ENCODE measurements at regions not wholly inside any gene's neighbourhood (a gene's known extent, or its start where the extent isn't known, plus 50 kb on each side); places are given as distances from the start of the nearest gene placed in this dataset.

GRCh38 chr7:17477182-17477581, 178.7 kb downstream of the AHR start:
- no peak for DNase-seq

DNA sequence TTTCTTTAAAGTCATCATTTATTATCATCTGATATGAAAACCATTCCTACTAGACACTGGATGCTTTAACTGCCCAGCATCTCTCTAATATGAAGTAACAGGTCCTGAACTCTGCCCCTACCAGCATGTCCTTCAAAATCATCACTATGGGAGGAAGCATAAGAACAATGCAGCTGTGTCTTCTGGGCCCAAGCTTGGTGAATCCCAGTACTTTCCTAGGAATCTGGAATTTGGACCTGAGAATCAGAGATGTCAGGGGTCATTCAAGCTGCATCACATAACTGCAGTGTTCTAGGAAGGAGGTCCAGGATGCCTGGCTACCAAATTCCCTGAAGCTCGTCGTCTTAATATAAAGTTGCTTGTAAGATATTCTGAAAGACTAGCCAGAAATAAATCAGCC, 182.7 kb downstream of the AHR start:
- no peak for DNase-seq

- no peak for DNase-seq
Observed at GRCh38 chr7:17485368-17485767, 186.9 kb downstream of the AHR start.

- DNase-seq = no peak
Observed at GRCh38 chr7:17485904-17486303, 187.5 kb downstream of the AHR start.

DNA sequence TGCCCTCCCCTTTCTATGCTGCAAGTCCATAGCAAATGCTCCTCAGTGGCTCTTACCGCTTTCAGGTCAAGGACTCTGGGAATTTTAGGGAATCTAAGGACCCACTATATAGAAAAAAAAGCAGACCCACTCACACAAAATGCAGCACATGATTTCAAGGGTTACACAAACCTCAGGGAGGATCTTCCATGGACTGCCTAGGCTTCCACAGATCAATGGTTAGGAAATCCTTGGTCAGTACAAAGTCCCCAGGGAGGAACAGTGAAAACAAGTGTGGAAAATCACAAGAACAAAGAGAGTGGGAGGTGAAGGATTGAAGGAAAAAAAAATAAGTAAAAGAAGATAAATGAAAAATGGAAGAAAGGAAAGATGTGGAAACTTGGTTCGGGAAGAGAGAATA, 188.4 kb downstream of the AHR start:
- DNase-seq = no peak

DNA sequence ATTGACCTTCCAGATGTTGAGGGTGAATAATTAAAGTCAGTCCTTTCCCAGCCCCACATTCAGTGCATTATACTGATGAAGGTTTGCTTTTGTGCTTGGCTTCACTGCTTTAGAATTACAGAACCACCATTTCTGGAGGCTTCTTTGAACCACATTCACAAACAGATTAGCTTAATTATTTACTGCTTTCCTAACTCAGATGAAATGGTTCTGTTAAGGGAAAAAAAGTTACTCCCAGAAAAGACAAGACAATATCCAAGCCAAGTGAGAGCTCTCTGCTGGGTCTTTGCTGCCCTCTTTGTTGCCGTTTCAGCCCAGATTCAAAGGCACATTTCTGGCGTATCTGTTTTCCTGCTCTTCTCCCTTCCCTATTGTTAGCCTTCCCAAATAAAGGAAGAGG, 188.9 kb downstream of the AHR start:
- no peak for DNase-seq

- DNase-seq = no peak
Observed at GRCh38 chr7:17488829-17489228, 190.4 kb downstream of the AHR start.

- DNase-seq = no peak
Observed at GRCh38 chr7:17489961-17490360, 191.5 kb downstream of the AHR start.

DNA sequence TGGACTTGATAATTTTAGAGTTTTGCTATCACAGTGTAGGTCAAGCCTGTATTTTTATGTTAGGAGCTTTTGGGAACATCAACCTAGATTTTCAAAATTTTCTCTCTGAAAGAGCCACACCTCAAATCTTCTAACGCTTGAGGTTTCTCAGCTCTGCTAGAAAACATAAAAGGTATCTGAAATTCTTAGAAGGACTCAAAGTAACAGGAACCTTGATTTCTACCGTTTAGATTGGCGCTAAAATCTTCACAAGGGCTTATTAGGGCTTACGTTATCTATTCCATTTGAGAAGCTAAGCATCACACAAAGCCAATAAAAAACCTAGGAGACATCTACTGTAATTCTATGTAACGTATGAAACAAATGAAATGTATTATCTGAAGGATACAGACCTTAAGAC, 192.4 kb downstream of the AHR start:
- no peak for DNase-seq

DNA sequence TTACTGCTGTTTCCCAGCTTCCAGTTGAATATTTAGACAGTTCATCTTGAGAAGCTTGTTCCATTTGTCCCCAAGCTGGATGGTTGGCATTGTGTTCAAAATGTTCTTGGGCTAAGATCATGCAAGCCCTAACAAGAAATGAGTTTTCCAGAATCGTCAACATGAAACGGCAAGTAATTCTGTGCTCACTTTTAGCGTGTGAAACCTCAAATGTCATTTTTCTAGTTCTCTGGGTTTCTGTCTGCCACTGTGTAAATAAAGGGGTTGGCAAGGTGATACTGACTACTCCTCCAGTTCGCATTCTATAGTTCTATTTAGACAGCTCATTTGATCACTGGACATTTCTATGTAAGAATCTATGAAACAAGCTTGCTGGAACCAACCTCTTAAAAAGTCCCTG, 194.0 kb downstream of the AHR start:
- DNase-seq = no peak

DNA sequence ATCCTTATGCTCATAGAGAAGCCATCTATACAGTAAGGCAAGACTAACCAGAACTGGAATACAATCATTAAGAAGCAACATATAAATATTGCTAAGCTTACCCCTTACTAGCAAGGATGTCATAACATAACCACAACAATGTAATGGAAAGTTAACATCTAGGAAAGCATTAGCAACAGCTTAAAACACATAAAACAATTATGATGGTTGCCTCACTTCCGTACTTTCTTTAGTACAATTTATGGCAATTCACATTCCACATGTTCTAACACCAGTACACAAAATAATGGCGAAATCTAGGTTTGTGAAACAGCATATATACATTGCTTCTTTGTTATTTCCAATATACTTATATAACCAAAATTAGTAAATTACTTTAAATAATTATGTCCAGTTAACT, 195.0 kb downstream of the AHR start:
- no peak for DNase-seq

- DNase-seq = no peak
Observed at GRCh38 chr7:17495655-17496394, 197.4 kb downstream of the AHR start.

DNA sequence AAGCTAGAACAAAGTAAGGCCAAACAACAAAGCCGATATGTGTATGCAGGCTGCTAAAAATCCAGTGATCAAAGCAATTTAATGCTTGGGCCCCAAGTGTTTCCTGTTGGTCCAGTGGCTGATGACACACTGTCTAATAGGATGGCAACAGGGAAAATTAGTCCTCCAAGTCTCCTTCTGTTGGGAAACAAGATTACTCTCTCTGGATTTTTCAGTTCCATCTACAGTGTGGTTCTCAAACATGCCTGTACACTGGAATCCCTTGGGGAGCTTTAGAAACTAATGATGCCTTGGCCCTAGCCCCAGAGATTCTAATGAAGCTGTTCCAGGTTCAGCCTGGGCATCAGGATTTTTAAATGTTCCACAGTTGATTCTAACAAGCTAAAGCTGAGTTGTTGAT, 198.7 kb downstream of the AHR start:
- DNase-seq = no peak

GRCh38 chr7:17497549-17498167, 199.2 kb downstream of the AHR start:
- no peak for DNase-seq

DNA sequence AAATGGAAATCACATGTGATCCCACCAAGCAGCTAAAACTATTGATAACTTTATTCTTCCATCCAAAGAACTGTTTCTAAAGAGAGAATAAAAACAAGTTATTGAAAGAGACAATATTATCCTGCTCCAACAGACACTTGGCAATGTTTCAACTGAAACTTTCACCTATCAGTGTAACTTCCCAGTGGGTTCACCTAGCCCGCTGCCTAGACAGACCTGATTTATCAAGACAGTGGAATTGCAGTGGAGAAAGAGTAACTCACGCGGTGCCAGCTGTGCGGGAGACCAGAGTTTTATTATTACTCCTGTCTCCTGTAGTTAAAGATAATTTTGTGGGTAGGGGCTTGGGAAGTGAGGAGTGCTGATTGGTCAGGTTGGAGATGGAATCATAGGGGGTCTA, 199.8 kb downstream of the AHR start:
- no peak for DNase-seq

- DNase-seq = no peak
Observed at GRCh38 chr7:17500736-17501135, 202.3 kb downstream of the AHR start.

DNA sequence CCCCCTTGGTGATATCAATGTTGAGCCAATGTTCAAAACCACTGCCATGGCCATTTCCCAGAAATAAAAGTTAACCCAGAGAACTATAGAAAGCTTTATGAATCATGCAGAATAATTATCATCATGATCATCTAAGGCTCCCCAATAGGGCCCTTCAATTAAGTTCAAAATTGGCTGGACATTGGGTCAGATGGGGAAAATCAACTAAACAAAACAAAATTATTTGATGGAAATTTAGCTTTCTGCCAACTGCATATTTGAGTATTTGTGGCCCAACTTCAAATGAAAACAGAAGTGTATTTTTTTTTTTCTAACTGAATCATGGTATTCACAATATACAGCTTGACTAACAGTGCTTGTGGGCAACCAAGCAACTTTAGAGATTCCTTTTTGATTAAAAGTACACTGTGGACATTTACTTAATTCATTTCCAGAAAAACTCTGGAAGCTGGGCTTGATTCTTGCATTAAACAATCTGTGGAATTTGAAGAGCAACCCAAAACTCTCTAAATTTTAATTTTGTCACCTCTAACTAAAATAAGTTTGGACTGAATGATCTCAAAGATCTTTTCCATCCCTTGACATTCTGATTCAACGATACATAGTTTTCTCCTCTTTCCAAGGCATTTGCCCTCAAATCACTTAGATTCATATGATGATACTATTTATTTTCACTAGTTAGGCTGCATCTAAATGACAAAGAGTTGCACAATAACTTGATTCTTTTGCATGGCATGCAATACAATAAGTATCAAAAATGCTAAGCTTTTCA, 203.2 kb downstream of the AHR start:
- no peak for DNase-seq

DNA sequence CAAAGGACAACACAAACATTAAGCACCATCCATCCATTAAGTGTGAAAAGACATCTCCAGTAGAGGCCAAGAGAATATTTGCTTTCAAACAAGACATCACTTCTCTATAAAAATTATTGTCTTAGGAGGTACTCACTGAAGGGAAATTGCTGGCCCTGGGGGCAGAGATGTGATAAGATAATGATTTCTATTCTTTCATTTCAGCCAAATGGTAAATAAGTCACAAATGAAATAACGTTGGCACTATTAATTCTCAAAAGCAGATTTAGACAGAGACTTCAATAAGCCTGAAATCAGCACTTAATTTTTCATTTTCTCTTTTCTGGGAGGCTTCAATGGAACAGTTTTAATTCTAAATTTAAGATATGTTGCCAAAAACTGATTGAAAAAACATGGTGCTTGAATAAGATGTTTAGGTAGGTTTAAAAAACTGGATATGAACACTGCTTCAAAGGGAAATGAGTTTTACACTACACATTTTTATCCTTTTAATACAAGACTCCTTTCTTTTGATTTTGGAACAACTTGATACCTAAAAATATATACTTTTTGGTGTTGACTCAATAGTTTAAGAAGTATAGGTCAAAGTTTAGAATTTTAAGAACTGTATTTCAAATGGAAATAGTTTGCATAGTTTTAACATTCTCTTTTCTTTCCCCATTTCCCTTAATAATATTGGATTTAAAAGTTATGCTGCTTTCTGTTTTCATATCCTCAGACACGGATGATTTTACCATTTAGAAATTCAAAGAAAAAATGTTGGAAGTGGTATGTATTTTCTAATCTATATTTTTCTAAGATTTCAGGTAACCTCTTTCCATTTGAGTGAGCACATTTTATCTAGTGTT, 204.0 kb downstream of the AHR start:
- no peak for DNase-seq

DNA sequence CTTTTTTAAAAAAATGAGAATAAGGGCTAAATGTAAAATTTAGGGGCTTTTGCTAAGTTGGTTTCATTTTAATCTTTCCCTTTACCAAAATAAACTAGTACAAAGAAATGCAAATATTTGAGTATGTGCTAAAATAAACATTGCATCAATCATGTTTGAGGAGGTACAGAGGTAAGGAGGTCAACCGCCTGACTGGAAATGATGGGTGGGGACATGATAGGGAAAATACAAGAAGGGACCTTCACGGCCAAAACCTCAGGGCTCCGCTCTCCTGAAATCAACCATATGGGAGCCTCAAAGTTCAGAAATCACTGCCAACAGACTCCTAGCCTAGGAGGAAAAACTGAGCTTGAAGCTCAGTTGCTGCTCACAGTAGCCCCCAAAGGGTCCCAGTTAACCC, 207.6 kb downstream of the AHR start:
- no peak for DNase-seq

- DNase-seq = no peak
Observed at GRCh38 chr7:17506596-17506995, 208.1 kb downstream of the AHR start.

DNA sequence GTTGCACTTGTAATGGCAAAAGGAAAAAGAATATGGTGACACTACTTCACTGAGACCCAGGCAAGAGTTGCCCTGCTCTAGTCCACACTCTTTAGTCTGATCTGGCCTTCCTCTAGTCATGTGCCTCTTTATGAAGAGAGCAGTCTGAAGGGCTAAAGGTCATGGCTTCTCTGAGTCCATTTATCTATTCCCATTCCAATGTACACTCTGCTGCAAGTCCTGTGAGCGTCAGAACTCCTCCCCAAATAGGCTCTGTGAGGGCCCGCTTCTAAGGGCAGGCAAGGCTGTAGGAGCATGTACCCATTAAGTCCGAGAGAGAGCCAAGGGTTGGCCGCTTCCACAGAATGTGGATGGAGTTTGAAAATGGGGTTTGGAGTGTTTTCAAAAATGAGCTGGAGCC, 209.3 kb downstream of the AHR start:
- DNase-seq = no peak

DNA sequence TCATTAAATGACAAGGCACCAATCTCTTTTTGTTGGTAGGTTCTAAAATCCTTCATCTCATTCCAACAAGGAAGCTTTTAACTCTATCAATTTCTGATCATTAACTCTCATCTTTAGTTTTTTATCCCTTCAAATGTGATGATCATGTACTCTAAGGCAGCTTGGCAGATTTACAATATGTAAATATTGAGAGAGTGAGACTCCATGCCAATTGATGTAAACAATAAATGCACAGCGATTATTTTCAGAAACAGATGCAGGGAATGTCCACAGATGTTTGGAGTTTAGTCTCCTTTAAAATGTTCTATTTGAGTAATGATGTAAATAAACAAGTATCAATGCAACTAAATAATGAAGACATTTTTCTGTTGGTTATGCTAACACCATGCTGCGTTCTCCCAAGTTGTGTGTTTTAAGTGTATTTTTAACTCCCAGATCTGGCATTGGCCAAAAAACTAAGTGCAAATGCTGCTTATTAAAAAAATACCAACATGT, 213.8 kb downstream of the AHR start:
- DNase-seq = no peak

All from amygdala (tissue), 56 donors.